ENCODE measurements at regions not wholly inside any gene's neighbourhood (a gene's known extent, or its start where the extent isn't known, plus 50 kb on each side); places are given as distances from the start of the nearest gene placed in this dataset.

- Histone ChIP-seq H3K36me3 (ENCODE audit: control insufficient read depth, insufficient read depth, low read length) (no peaks in the 10 kb centered on the region), H3K4me1 (ENCODE audit: control insufficient read depth, insufficient read depth, low read length) (peaks cover 17% of the 10 kb centered on the region), H3K4me3 (ENCODE audit: low read depth, low read length) (no peak overlapping the region), H3K9me3 (ENCODE audit: control insufficient read depth, insufficient read depth, low read length) (no peaks in the 10 kb centered on the region), H3K27ac (ENCODE audit: low read depth, low read length) (no peak overlapping the region), H3K27me3 (ENCODE audit: control insufficient read depth, insufficient read depth, low read length) (no peaks in the 10 kb centered on the region)
- 67% methylated on average over 1 of the region's 4 CpGs for WGBS (ENCODE audit: insufficient coverage)
- no peak for DNase-seq (ENCODE audit: low read depth in 4 of 6, low spot score in 6 of 6)
These were observed 315.3 kb downstream of the CXCL12 start for GRCh38 chr10:44069573-44069972.

DNA sequence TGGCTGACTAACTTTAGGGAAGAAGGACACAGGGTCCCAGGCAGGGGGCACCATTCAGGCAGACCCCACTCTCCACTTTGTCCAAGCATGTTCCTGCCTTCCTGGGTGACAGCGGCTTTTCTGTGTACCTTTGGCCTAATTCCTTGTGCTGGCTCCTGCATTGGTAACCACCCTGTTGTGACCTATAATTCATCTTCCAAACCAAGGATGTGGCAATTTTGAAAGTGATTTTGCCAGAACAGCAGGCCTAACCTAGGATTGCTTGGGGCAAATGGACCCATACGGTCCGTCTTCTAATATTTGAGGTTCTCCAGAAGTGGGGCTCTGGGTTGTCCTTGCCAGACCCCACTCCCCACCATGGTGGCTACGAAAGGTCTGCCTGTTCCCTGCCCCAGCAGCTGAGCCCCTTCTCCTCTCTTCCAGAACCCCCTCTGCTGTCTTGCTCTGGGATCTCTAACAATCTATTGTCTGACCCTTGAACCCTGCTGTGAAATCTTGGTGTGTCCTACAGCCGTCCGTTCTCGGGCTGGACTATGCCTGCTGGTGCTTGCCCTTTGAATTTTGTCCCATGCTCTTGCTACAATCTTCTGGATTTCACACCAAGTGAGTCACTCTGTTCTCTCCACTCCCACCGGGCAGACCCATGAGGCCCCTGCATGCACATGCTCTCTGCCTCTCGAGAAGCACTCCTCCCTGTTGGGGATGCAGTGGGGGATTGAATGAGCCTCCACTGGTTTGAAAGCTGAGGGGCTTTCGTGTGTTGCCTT, 316.0 kb downstream of the CXCL12 start:
- Histone ChIP-seq H3K4me3 (ENCODE audit: low read depth, low read length) (no peak overlapping the region), H3K27ac (ENCODE audit: low read depth, low read length) (no peak overlapping the region), H3K9me3 (ENCODE audit: control insufficient read depth, insufficient read depth, low read length) (no peaks in the 10 kb centered on the region), H3K4me1 (ENCODE audit: control insufficient read depth, insufficient read depth, low read length) (peaks cover 23% of the 10 kb centered on the region), H3K27me3 (ENCODE audit: control insufficient read depth, insufficient read depth, low read length) (no peaks in the 10 kb centered on the region), H3K36me3 (ENCODE audit: control insufficient read depth, insufficient read depth, low read length) (no peaks in the 10 kb centered on the region)
- DNase-seq (ENCODE audit: low read depth in 4 of 6, low spot score in 6 of 6), result no peak
- WGBS (ENCODE audit: insufficient coverage), result 80% methylated on average over 7 of the region's 10 CpGs

DNA sequence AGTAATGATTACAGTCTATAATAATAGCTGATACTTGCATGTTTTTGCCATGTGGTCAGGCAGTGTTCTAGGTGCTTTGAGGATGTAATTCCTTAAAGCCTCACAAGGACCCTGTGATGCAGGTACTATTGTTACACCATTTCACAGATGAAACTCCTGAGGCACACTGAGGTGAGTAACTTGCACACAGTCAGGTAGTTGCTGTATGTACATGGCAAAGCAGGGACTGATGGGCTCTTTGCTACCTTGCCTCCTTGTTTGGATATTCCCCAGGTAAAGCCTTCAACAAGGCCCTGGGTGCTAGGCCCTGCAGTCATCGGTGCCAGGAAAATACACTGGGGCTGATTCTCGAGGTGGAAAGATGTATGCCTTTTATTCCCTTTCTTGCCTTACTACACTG, 317.5 kb downstream of the CXCL12 start:
- Histone ChIP-seq H3K4me1 (ENCODE audit: control insufficient read depth, insufficient read depth, low read length) (peaks cover 23% of the 10 kb centered on the region), H3K36me3 (ENCODE audit: control insufficient read depth, insufficient read depth, low read length) (no peaks in the 10 kb centered on the region), H3K4me3 (ENCODE audit: low read depth, low read length) (no peak overlapping the region), H3K27ac (ENCODE audit: low read depth, low read length) (no peak overlapping the region), H3K27me3 (ENCODE audit: control insufficient read depth, insufficient read depth, low read length) (no peaks in the 10 kb centered on the region), H3K9me3 (ENCODE audit: control insufficient read depth, insufficient read depth, low read length) (no peaks in the 10 kb centered on the region)
- DNase-seq (ENCODE audit: low read depth in 4 of 6, low spot score in 6 of 6), result no peak
- WGBS (ENCODE audit: insufficient coverage), result no CpG with 5 or more reads among the region's 2 CpGs

- peak in 1 of 6 donors; percentile 65 for DNase-seq (ENCODE audit: low read depth in 4 of 6, low spot score in 6 of 6)
- H3K27me3 ChIP-seq (ENCODE audit: control insufficient read depth, insufficient read depth, low read length), result no peaks in the 10 kb centered on the region
- H3K9me3 ChIP-seq (ENCODE audit: control insufficient read depth, insufficient read depth, low read length), result no peaks in the 10 kb centered on the region
- H3K4me3 ChIP-seq (ENCODE audit: low read depth, low read length), result no peak overlapping the region
- no peak overlapping the region for H3K27ac ChIP-seq (ENCODE audit: low read depth, low read length)
- H3K4me1 ChIP-seq (ENCODE audit: control insufficient read depth, insufficient read depth, low read length), result peaks cover 23% of the 10 kb centered on the region
- WGBS (ENCODE audit: insufficient coverage), result 45% methylated on average over 2 of the region's 5 CpGs
- no peaks in the 10 kb centered on the region for H3K36me3 ChIP-seq (ENCODE audit: control insufficient read depth, insufficient read depth, low read length)
These were observed 318.2 kb downstream of the CXCL12 start for GRCh38 chr10:44066527-44067255.

- no peaks in the 10 kb centered on the region for H3K27me3 ChIP-seq (ENCODE audit: control insufficient read depth, insufficient read depth, low read length)
- H3K27ac ChIP-seq (ENCODE audit: low read depth, low read length), result peak overlapping the region; percentile 43
- DNase-seq (ENCODE audit: low read depth in 4 of 6, low spot score in 6 of 6), result peak in 2 of 6 donors; percentile 73 to 82
- no peaks in the 10 kb centered on the region for H3K36me3 ChIP-seq (ENCODE audit: control insufficient read depth, insufficient read depth, low read length)
- H3K9me3 ChIP-seq (ENCODE audit: control insufficient read depth, insufficient read depth, low read length), result no peaks in the 10 kb centered on the region
- 47% methylated on average over 7 of the region's 9 CpGs for WGBS (ENCODE audit: insufficient coverage)
- no peak overlapping the region for H3K4me3 ChIP-seq (ENCODE audit: low read depth, low read length)
- peaks cover 23% of the 10 kb centered on the region for H3K4me1 ChIP-seq (ENCODE audit: control insufficient read depth, insufficient read depth, low read length)
These were observed 318.9 kb downstream of the CXCL12 start for GRCh38 chr10:44065788-44066526.

DNA sequence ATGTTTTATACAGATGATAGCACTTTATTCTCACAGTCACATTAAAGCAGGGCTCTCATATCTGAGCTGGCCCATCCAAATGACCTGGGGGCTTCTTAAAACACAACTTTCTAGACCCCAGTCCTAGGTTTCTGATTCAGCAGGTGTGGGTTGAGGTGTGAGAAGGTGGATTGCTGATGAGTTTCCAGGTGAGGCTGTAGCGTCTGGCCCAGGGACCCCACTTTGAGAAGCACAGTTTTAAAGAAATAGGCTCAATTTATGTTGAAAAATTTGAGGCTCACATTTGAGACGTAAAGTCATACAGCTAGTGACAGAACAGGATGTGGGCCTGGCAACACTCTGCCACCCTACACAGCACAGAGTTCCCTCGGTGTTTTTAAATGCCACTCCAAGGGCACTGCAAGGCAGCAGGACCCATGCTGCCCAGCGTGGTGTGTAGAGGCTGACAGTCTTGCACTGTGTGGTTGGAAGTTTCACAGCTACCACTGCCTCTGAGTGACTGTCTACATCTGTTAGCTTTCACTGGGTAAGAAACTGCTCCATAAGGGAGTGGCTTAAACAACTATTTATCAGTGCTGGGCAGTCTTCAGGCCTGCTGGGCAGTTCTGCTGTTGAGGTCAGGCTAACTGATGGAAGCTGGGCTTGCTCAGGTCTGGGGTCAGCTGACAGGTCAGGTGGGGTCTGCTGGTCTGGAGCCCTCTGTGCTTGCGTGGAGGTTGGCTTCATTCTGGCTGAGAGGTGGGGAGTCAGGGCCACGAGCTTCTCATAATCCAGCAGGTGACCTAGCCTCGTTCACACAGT, 319.7 kb downstream of the CXCL12 start:
- 82% methylated on average over 7 of the region's 7 CpGs for WGBS (ENCODE audit: insufficient coverage)
- peak overlapping the region; percentile 43 for H3K27ac ChIP-seq (ENCODE audit: low read depth, low read length)
- no peak for DNase-seq (ENCODE audit: low read depth in 4 of 6, low spot score in 6 of 6)
- no peaks in the 10 kb centered on the region for H3K36me3 ChIP-seq (ENCODE audit: control insufficient read depth, insufficient read depth, low read length)
- peaks cover 17% of the 10 kb centered on the region for H3K4me1 ChIP-seq (ENCODE audit: control insufficient read depth, insufficient read depth, low read length)
- H3K27me3 ChIP-seq (ENCODE audit: control insufficient read depth, insufficient read depth, low read length), result no peaks in the 10 kb centered on the region
- no peak overlapping the region for H3K4me3 ChIP-seq (ENCODE audit: low read depth, low read length)
- no peaks in the 10 kb centered on the region for H3K9me3 ChIP-seq (ENCODE audit: control insufficient read depth, insufficient read depth, low read length)

DNA sequence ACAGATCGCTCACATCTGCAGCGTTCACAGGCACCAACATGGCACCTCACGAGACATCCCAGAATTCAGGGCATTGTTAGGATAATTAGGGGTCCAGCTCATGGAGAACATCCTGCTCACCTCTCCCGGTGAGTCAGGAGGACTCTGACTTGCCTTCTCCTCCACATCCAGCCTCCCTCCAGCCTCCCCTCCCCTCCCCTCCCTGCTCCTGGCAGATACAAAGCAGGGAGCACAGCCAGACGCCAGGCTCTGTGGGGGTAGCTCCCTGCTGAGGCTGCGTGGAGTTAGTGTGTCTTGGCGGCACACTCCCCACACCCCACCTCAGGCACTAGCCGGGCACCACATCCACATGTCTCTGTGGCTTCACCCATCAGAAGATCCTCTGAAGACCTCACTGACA, 320.6 kb downstream of the CXCL12 start:
- no peaks in the 10 kb centered on the region for H3K9me3 ChIP-seq (ENCODE audit: control insufficient read depth, insufficient read depth, low read length)
- no peaks in the 10 kb centered on the region for H3K27me3 ChIP-seq (ENCODE audit: control insufficient read depth, insufficient read depth, low read length)
- no peak overlapping the region for H3K27ac ChIP-seq (ENCODE audit: low read depth, low read length)
- no peak for DNase-seq (ENCODE audit: low read depth in 4 of 6, low spot score in 6 of 6)
- 74% methylated on average over 3 of the region's 8 CpGs for WGBS (ENCODE audit: insufficient coverage)
- H3K36me3 ChIP-seq (ENCODE audit: control insufficient read depth, insufficient read depth, low read length), result no peaks in the 10 kb centered on the region
- H3K4me1 ChIP-seq (ENCODE audit: control insufficient read depth, insufficient read depth, low read length), result peaks cover 16% of the 10 kb centered on the region
- no peak overlapping the region for H3K4me3 ChIP-seq (ENCODE audit: low read depth, low read length)

DNA sequence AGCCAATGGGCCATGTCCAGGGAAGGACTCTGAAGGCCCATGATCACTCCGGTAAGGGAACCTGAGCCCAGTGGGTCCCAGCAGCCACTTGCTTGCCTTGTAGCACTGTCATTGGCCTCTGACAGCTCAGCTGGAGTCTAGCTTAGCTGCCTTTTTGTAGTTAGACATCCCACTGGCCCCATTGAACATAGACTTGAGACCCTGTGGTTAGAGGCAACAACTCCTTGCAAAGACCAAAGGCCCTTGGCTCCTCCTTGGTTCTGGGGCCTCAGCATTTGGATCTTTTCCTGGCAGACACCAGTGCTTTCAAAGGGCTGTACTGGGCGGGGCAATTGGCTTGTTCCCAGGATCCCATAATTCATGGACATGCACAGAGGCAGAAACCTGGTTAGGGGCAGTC, 321.2 kb downstream of the CXCL12 start:
- 66% methylated on average over 2 of the region's 2 CpGs for WGBS (ENCODE audit: insufficient coverage)
- H3K27me3 ChIP-seq (ENCODE audit: control insufficient read depth, insufficient read depth, low read length), result no peaks in the 10 kb centered on the region
- no peak overlapping the region for H3K27ac ChIP-seq (ENCODE audit: low read depth, low read length)

GRCh38 chr10:44060719-44061118, 324.2 kb downstream of the CXCL12 start:
- DNase-seq (ENCODE audit: low read depth in 4 of 6, low spot score in 6 of 6), result no peak
- no peak overlapping the region for H3K4me3 ChIP-seq (ENCODE audit: low read depth, low read length)
- peaks cover 22% of the 10 kb centered on the region for H3K4me1 ChIP-seq (ENCODE audit: control insufficient read depth, insufficient read depth, low read length)
- WGBS (ENCODE audit: insufficient coverage), result 68% methylated on average over 2 of the region's 2 CpGs
- H3K27ac ChIP-seq (ENCODE audit: low read depth, low read length), result no peak overlapping the region
- no peaks in the 10 kb centered on the region for H3K9me3 ChIP-seq (ENCODE audit: control insufficient read depth, insufficient read depth, low read length)
- H3K27me3 ChIP-seq (ENCODE audit: control insufficient read depth, insufficient read depth, low read length), result peaks cover 5% of the 10 kb centered on the region
- no peaks in the 10 kb centered on the region for H3K36me3 ChIP-seq (ENCODE audit: control insufficient read depth, insufficient read depth, low read length)

More for the DNA sequence above, 321.2 kb downstream of the CXCL12 start:
- Histone ChIP-seq H3K9me3 (ENCODE audit: control insufficient read depth, insufficient read depth, low read length) (no peaks in the 10 kb centered on the region), H3K4me1 (ENCODE audit: control insufficient read depth, insufficient read depth, low read length) (peaks cover 16% of the 10 kb centered on the region), H3K36me3 (ENCODE audit: control insufficient read depth, insufficient read depth, low read length) (no peaks in the 10 kb centered on the region), H3K4me3 (ENCODE audit: low read depth, low read length) (no peak overlapping the region)
- DNase-seq (ENCODE audit: low read depth in 4 of 6, low spot score in 6 of 6), result no peak

All from spinal cord (tissue), 9 donors.